ENCODE measurements at regions not wholly inside any gene's neighbourhood (a gene's known extent, or its start where the extent isn't known, plus 50 kb on each side); places are given as distances from the start of the nearest gene placed in this dataset.

DNA sequence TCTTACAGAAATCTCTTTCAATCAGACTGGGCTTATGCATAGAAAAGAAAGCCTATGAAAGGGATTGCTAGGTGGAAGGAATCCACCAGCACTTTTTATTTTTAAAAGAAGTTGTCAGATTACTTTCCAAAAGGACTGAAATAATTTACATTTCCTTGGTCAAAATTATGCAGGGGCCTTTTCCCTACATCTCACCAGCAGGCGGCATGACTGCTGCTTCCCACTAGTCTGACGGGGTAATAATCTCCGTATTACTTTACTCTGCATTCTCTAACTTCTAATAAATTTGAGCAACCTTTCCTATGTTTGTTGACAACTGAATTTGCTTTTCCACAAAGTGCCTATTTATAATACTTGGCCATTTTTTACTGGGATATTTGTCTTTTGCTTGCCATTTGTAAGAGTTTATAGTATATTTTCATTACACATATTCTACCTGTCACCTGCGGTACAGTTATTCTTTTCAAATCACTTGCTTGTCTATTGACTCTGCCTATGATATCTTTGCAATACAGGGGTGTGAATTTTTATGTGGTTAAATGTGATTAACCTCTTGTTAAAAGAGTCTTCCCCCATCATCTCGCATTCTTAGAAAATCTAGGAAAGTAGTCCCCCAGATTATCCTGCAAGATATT, 51.9 kb upstream of the USP47 start:
- peak; percentile 49 to 75 for DNase-seq

GRCh38 chr11:11788063-11788710, 53.6 kb upstream of the USP47 start:
- DNase-seq, result no peak

DNA sequence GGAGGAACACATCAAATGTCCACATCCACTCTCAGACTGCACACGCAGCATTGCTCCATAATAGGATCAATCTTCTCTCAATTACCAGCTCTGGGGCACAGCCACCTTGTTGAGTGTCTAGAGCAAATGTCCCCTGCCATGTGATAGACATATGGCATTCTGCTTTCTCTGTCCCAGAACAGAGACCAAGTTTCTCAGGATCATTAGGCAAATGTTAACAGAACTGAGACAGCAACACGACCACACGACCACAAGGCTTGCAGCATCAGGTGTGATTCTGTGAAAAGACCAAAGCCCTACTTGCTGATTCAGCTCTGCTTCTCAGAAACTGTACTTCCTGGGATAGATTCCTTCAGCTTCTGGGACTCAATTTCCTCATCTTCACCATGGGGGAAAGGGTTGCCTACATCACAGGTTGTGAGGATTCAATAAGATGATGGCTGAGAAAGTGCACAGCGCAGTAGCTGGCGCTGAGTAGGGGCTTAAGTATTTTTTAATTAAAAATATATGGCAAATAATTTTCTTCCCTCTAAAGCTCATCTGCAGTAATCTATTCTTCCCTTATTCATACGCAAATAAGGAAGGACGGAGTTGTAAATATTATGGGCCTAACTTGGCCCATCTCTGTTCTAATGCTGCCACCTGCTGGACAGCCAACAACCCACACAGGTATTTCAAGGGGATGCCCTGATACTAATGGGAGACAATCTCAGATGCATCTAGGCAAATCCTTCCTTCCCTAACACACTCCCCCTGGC, 54.3 kb upstream of the USP47 start:
- DNase-seq, result peak; percentile 77 to 79

GRCh38 chr11:11786771-11787170, 55.0 kb upstream of the USP47 start:
- DNase-seq, result peak; percentile 32 to 49

DNA sequence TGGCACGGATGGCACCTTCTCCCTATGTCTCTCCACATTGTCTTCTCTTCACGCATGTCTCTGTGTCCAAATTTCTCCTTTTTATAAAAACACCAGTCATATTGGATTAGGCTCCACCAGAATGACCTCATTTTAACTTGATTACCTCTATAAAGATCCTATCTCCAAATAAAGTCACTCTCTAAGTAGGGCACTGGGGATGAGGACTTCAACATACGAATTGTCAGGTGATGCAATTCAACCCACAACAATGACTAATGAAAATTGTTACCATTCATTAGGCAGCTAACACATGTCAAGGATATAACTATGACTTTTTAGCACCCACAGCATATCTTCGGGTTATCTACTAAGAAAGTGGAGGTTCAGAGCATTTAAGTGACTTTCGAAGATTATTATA, 55.5 kb upstream of the USP47 start:
- no peak for DNase-seq

- DNase-seq, result no peak
Measured at GRCh38 chr11:11782532-11783110, 59.2 kb upstream of the USP47 start.

- no peak for DNase-seq
Measured at GRCh38 chr11:11780858-11781257, 60.9 kb upstream of the USP47 start.

GRCh38 chr11:11779975-11780374, 61.8 kb upstream of the USP47 start:
- DNase-seq, result no peak

DNA sequence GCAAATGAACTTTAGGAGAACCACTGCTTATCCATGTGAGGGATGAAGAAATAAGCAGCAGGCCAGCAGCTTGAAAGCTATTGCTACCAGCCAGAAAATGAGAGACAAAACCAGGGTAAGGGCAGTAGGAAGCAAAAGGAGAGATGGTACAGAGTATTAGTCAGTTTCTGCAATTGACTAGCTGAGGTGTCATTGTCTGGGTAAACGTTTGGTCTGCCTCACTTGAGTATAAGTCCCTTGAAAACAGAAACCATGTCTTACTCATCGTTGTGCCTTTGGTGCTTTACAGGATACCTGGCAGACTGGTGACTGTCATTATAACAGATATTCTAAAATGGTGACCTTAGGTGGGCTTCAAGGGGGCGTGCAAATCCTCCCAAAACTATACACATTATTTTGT, 63.9 kb upstream of the USP47 start:
- DNase-seq, result no peak

DNA sequence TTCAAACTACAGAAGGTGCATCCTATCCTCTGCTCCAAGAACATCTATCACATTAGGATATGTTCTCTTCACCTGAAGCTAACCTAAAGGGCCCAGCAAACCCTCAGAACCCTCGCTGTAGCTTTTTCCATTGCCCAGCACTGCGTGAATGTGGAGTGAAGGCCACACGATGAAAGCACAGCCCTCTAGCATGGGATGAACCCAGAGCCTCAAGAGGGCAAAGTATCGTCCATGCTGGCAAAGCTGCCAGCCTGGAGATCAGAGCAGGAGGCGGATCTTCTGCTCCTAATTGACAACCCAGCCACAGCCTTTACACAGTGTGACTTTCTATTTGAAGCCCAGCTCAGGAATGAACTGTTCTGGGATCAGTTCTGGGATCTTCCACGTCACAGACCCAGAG, 65.1 kb upstream of the USP47 start:
- DNase-seq, result no peak

GRCh38 chr11:11774928-11775327, 66.8 kb upstream of the USP47 start:
- DNase-seq, result no peak

DNA sequence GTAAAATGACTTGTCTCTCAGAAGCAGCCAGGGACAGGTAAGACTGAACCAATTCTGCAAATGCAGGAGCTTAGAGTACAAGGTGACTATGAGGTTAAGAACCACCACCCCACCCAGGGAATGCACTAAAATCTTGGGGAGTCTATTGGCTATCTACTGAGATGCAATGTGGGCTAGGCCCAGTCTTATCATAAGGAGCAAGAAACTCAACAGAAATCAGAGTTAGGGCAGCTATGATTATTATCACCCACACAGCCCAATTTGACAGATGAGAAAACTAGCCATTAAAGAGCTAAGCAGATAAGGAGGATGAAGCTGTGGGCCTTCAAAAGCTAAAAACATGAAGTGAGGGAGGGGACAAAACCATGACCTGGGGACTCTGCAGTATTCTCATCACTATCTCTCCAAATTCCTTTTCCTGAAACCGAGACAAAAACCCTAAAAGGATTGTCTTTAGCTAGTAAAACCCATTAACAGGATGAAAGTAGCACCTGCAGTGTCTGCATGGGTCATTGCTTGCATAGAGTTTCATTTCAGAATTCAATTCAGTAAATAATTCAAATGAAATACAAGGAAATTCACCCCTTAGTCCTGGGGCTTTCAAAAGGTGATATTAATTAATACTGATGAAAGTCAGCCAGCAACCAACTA, 68.8 kb upstream of the USP47 start:
- DNase-seq, result no peak

DNA sequence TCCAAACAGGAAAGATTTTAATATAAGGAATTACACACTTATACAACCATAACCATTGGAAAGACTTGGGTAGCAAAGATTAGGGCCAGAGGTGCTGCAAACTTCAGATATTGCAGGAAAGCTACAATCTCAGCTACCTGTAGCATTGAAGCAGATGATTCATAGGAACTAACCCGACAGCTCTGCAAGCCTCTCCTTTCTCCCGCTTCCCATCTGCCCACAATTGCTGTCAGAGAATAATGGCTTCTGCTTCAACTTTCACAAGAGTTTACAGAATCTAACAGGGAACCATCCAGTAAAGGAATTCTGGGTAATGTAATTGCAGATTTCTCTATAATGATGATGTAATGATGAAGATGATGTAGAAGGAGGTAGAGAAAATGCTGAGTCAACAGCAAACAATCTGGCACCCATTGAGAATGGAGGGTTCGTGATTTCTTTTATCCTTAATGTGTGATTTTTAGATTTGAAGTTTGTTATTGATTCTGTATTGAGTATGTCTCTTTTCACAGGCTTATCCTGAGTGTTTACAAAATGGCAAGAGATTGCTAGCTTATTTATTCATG, 70.8 kb upstream of the USP47 start:
- no peak for DNase-seq

- DNase-seq, result no peak
Measured at GRCh38 chr11:11770296-11770695, 71.5 kb upstream of the USP47 start.

GRCh38 chr11:11769782-11770181, 72.0 kb upstream of the USP47 start:
- DNase-seq, result no peak

DNA sequence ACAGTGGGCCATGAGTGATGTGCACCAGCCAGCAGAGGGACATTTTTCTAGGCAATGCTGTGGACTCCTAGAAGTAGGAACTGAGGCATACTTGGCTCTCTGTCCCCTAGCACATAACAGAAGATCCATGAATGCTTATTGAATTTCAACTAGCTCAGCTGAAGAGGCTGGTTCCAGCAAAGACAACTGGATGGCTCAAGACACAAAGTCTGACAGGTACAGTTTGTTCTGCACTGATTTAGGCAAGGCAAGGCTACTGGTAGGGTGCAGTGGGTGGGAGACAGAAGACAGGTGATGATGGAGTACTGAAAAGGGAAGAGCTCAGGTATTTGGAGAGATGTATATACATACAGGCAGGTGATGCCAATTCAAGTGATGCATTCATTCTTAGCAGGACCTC, 72.4 kb upstream of the USP47 start:
- DNase-seq, result no peak

DNA sequence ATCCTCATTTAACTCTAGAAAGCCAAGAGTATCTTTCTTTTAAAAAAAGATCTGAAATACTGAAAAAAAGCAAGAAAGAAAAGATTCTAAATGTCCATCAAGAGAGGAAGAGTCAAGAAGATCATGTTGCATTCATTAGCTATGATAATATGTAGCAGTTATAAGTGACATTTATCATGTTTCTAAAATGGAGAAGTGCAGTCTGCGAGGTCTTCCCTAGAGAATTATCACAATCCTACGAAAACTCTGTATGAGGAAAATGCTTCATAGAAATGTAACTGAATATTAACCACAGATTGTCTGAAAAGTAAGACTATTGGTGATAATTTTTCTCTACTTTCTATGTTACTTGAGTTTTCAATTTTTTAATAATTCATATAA, 77.4 kb upstream of the USP47 start:
- no peak for DNase-seq

- DNase-seq, result no peak
Measured at GRCh38 chr11:11763796-11764422, 77.9 kb upstream of the USP47 start.

GRCh38 chr11:11760838-11761237, 80.9 kb upstream of the USP47 start:
- DNase-seq, result no peak

- no peak for DNase-seq
Measured at GRCh38 chr11:11758603-11759196, 83.1 kb upstream of the USP47 start.

GRCh38 chr11:11757909-11758308, 83.9 kb upstream of the USP47 start:
- DNase-seq, result no peak

GRCh38 chr11:11756718-11757117, 85.1 kb upstream of the USP47 start:
- DNase-seq, result no peak
